Tibial artery (tissue), 4 donors: ENCODE measurements at regions not wholly inside any gene's neighbourhood (a gene's known extent, or its start where the extent isn't known, plus 50 kb on each side); places are given as distances from the start of the nearest gene placed in this dataset.

ENCODE experiments used
- DNase-seq, 2 donors: peaks; one replicate each; pipeline ENCODE4 v3.0.0-alpha.2; 2019
- H3K27ac ChIP-seq, 2 donors: fragments of 200-600 bp; sonication (generic) in 1 of 2; 1 replicate in 1 of 2; 2 replicates in 1 of 2; pipeline ENCODE4 v1.5.1; 2018 to 2019; ENCODE audit warnings: mild to moderate bottlenecking in 1 of 2
- H3K27me3 ChIP-seq, 2 donors: fragments of 200-600 bp; sonication (generic) in 1 of 2; one replicate each; pipeline versions ENCODE4 v1.5.1 to v1.6.0; 2016 to 2019
- H3K36me3 ChIP-seq, 3 donors: fragments of 200-600 bp; sonication (generic) in 2 of 3; one replicate each; pipeline ENCODE4 v1.5.1; 2016 to 2019; ENCODE audit warnings: mild to moderate bottlenecking in 2 of 3
- H3K4me1 ChIP-seq, 4 donors: fragments of 200-600 bp; sonication (generic) in 2 of 4; 1 replicate in 3 of 4; 2 replicates in 1 of 4; pipeline ENCODE4 v1.5.1; 2016 to 2019
- H3K4me3 ChIP-seq, 2 donors: fragments of 200-600 bp; sonication (generic) in 1 of 2; 1 replicate in 1 of 2; 2 replicates in 1 of 2; pipeline ENCODE4 v1.5.1; 2018 to 2019; ENCODE audit warnings: mild to moderate bottlenecking in 2 of 2
- H3K9me3 ChIP-seq, 3 donors: fragments of 200-600 bp; sonication (generic) in 1 of 3; one replicate each; pipeline ENCODE4 v1.5.1; 2016 to 2019
- intact Hi-C: fragments of 100-400 bp; cut with DNase I; formaldehyde crosslinking; loops from one replicate; pipeline ENCODE4 v1.15.0; 2023; ENCODE audit warnings: low total_unique reads
- TF ChIP-seq, protein P1 (sequence below), 2 experiments: fragments of 200-600 bp in 1 of 2; fragments of 450-650 bp in 1 of 2; IDR thresholded peaks; one replicate each; pipeline ENCODE4 v1.5.1; 2017 to 2019; ENCODE audit warnings: antibody characterized with exemption in 2 of 2, mild to moderate bottlenecking in 1 of 2, moderate library complexity in 1 of 2

DNA sequence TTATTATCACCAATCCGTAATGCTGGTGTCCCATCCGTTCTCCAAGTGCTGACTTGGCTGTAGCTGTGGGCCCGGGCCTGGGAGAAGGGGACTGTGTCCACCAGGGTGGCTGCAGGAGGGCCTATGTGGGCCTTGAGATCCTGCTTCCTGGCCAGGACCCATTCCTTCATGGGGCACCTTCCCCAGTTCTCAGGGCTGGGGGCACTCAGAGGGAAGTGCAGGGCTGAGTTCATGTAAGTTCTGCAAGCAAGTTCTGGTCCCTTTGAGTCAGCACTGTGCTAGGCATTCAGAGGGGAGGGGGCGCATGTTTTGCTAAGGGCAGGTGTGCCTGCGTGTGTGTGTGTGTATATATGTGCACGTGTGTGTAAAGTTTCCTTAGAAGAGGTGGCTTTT is 94.0 kb downstream of the GLI2 start:
- no peaks in the 10 kb centered on the region for H3K27me3 ChIP-seq
- TF ChIP-seq, protein P1, sequence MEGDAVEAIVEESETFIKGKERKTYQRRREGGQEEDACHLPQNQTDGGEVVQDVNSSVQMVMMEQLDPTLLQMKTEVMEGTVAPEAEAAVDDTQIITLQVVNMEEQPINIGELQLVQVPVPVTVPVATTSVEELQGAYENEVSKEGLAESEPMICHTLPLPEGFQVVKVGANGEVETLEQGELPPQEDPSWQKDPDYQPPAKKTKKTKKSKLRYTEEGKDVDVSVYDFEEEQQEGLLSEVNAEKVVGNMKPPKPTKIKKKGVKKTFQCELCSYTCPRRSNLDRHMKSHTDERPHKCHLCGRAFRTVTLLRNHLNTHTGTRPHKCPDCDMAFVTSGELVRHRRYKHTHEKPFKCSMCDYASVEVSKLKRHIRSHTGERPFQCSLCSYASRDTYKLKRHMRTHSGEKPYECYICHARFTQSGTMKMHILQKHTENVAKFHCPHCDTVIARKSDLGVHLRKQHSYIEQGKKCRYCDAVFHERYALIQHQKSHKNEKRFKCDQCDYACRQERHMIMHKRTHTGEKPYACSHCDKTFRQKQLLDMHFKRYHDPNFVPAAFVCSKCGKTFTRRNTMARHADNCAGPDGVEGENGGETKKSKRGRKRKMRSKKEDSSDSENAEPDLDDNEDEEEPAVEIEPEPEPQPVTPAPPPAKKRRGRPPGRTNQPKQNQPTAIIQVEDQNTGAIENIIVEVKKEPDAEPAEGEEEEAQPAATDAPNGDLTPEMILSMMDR (IDR thresholded peaks at IDR 0.05): no peak
- H3K4me3 ChIP-seq: no peak overlapping the region
- H3K27ac ChIP-seq: no peak overlapping the region
- intact Hi-C loops: no loop called here
- no peaks in the 10 kb centered on the region for H3K36me3 ChIP-seq
- peaks cover 0 to 31% (median 16%) of the 10 kb centered on the region in 4 donors for H3K4me1 ChIP-seq
- peak in 1 of 2 donors; percentile 58 for DNase-seq
- no peaks in the 10 kb centered on the region for H3K9me3 ChIP-seq

- H3K27ac ChIP-seq: no peak overlapping the region
- no peaks in the 10 kb centered on the region for H3K9me3 ChIP-seq
- H3K4me1 ChIP-seq: peaks cover 0 to 28% (median 14%) of the 10 kb centered on the region in 4 donors
- TF ChIP-seq, protein P1 (IDR thresholded peaks at IDR 0.05): no peak
- H3K4me3 ChIP-seq: no peak overlapping the region
- H3K36me3 ChIP-seq: no peaks in the 10 kb centered on the region
- no peaks in the 10 kb centered on the region for H3K27me3 ChIP-seq
- peak in 1 of 2 donors; percentile 48 for DNase-seq
- intact Hi-C loops: no loop called here
Observed at GRCh38 chr2:120830096-120830830, 94.6 kb downstream of the GLI2 start.

- TF ChIP-seq, protein P1 (IDR thresholded peaks at IDR 0.05): no peak
- peak in 1 of 2 donors; percentile 49 for DNase-seq
- Histone ChIP-seq H3K27me3 (no peaks in the 10 kb centered on the region), H3K9me3 (no peaks in the 10 kb centered on the region), H3K4me1 (peaks cover 0 to 20% (median 6%) of the 10 kb centered on the region in 4 donors), H3K4me3 (no peak overlapping the region), H3K27ac (no peak overlapping the region), H3K36me3 (no peaks in the 10 kb centered on the region)
- intact Hi-C loops: no loop called here
Observed at GRCh38 chr2:120831086-120831485, 95.4 kb downstream of the GLI2 start.

DNA sequence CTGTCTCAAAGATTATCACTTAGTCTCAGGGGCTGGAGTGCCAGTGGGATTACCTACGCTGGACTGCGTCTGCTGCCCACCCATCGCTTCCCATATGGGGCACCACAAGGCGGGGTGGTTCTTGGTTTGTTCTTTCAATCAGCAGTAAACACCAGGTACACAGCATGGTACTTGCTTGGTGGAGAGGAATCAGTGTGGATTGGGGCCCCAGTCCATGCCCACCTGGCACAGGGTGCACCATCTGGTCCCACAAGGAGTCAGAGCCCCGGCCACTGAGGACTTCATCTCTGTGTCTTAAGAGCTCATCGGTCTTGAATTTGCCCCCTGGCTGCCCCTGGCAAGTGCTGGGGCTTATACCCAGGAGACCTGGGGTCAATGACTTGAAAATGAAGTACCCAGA is 96.2 kb downstream of the GLI2 start:
- peak in 1 of 2 donors; percentile 50 for DNase-seq
- Histone ChIP-seq H3K9me3 (no peaks in the 10 kb centered on the region), H3K4me1 (peaks cover 0 to 12% (median under 1%) of the 10 kb centered on the region in 4 donors), H3K4me3 (no peak overlapping the region), H3K27me3 (no peaks in the 10 kb centered on the region), H3K36me3 (no peaks in the 10 kb centered on the region), H3K27ac (no peak overlapping the region)
- intact Hi-C loops: no loop called here
- TF ChIP-seq, protein P1 (IDR thresholded peaks at IDR 0.05): no peak

DNA sequence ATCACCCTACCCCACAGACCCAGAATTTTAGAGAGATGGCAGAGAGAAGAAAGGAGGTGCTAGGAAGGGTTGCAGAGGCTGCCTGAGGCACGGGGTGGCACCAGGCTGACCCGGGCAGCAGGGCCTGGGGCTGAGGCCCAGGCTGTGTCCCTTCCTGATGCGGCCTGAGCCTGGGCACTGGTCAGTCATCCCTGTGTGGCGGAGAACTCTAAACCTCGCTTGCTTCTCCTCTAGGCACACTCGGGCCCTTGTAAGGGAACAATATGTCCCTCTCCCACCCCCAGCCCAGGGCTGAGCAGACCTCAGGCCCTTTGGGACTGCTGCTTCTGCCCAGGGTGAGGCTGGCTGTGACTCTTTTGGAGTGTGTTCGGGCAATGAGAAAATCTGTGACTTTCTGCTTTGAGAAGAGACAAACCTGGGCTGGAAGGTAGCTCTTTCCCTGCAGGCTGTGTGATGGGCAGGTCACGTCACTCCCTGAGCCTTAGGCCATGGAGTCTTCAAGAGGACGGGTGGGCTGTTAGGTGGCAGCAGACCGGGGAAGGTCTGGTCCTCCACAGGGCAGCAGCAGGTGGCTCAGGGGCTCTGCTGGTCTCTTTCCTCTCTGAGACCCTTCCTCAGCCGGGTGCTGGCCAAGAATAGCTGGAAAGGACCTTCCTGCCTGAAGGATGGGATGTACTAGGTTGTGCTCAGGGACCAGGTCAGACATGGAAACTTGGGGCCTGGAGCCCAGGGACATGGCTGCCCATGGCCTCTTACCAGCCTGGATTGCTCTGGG is 96.8 kb downstream of the GLI2 start:
- H3K4me1 ChIP-seq: peaks cover 0 to 11% (median 0%) of the 10 kb centered on the region in 4 donors
- intact Hi-C loops: no loop called here
- TF ChIP-seq, protein P1 (IDR thresholded peaks at IDR 0.05): no peak
- H3K27me3 ChIP-seq: no peaks in the 10 kb centered on the region
- no peak overlapping the region for H3K27ac ChIP-seq
- H3K9me3 ChIP-seq: no peaks in the 10 kb centered on the region
- no peaks in the 10 kb centered on the region for H3K36me3 ChIP-seq
- no peak overlapping the region for H3K4me3 ChIP-seq
- peak in 1 of 2 donors; percentile 59 for DNase-seq
